ENCODE measurements at regions not wholly inside any gene's neighbourhood (a gene's known extent, or its start where the extent isn't known, plus 50 kb on each side); places are given as distances from the start of the nearest gene placed in this dataset.

GRCh38 chr4:122671919-122672490 lies 51.1 kb upstream of the IL21 start:
- ChIA-PET CTCF (interaction anchor here (1.0 to 1.6 kb wide), 2 partner anchors 45 to 242 kb away, joined by 5 to 9 read pairs; no protein-coding TSS in a partner anchor), POLR2A (no interaction called here)
- Histone ChIP-seq H3K27me3 (ENCODE audit: control insufficient read depth, insufficient read depth, low read length) (no peaks in the 10 kb centered on the region), H3K4me3 (ENCODE audit: low read depth, low read length) (no peak overlapping the region), H3K9me3 (ENCODE audit: control insufficient read depth, insufficient read depth, low read length) (peaks cover 3% of the 10 kb centered on the region; the same call in 1 of the 2 replicates), H3K27ac (ENCODE audit: low read depth, low read length) (no peak overlapping the region)
- DNase-seq (ENCODE audit: low read depth, low spot score), result no peak
- TF ChIP-seq CTCF (IDR thresholded peaks at IDR 0.05; ENCODE audit: low read depth, low read length), result no peak

DNA sequence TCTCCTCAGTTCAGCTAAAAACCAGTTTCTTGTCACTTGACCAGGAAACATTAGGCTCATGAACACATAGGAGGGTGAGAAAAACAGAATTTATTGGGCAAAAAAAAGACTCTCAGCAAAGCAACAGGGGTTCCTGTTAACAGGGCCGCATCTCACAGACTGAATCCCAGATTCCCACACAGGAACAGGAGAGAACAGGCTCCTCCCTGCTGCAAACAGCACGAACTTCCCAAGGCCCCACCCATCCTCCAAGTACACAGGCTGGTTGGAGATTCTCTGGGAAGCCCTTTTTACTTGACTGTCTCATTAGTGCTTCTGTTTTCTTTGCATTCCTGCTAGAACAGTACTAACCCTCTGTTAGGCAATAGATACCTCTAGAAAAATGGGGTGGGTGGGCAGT lies 52.4 kb upstream of the IL21 start:
- Histone ChIP-seq H3K27ac (ENCODE audit: low read depth, low read length) (no peak overlapping the region), H3K27me3 (ENCODE audit: control insufficient read depth, insufficient read depth, low read length) (no peaks in the 10 kb centered on the region), H3K4me3 (ENCODE audit: low read depth, low read length) (no peak overlapping the region), H3K9me3 (ENCODE audit: control insufficient read depth, insufficient read depth, low read length) (peaks cover 3% of the 10 kb centered on the region; the same call in 1 of the 2 replicates)
- DNase-seq (ENCODE audit: low read depth, low spot score), result no peak
- ChIA-PET POLR2A (no interaction called here), CTCF (interaction anchor here (1.0 to 1.6 kb wide), 2 partner anchors 44 to 241 kb away, joined by 5 to 9 read pairs; no protein-coding TSS in a partner anchor)
- TF ChIP-seq CTCF (IDR thresholded peaks at IDR 0.05; ENCODE audit: low read depth, low read length), result no peak

DNA sequence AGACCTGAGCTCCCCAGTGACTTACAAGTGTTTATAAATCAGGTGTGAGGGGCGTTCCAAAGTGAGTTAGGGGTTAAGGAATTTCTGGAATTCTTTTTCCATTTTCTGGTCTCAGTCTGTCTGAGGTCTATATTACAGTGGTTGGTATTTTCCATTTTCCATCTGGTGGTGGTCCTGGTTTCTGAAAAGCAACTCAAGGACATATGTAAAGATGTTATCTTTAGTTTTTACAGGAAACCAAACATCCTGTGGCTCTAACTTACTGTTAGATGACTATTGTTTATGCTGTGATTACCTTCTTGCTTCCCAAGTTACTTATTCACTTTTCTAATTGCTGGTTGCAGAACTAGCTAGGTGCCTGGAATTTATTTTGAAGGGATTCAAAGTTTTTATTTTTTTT lies 53.5 kb upstream of the IL21 start:
- Histone ChIP-seq H3K4me3 (ENCODE audit: low read depth, low read length) (no peak overlapping the region), H3K27me3 (ENCODE audit: control insufficient read depth, insufficient read depth, low read length) (no peaks in the 10 kb centered on the region), H3K27ac (ENCODE audit: low read depth, low read length) (peak overlapping the region; percentile 24), H3K9me3 (ENCODE audit: control insufficient read depth, insufficient read depth, low read length) (peaks cover 3% of the 10 kb centered on the region; the same call in 1 of the 2 replicates)
- CTCF ChIA-PET, result interaction anchor here (0.5 kb wide), 1 partner anchor 256 kb away, joined by 3 read pairs; no protein-coding TSS in a partner anchor
- TF ChIP-seq CTCF (IDR thresholded peaks at IDR 0.05; ENCODE audit: low read depth, low read length), result no peak
- no peak for DNase-seq (ENCODE audit: low read depth, low spot score)
- POLR2A ChIA-PET, result no interaction called here

- no peak for TF ChIP-seq CTCF (IDR thresholded peaks at IDR 0.05; ENCODE audit: low read depth, low read length)
- ChIA-PET POLR2A (no interaction called here), CTCF (no interaction called here)
- DNase-seq (ENCODE audit: low read depth, low spot score), result no peak
- no peak overlapping the region for H3K4me3 ChIP-seq (ENCODE audit: low read depth, low read length)
- H3K9me3 ChIP-seq (ENCODE audit: control insufficient read depth, insufficient read depth, low read length), result no peaks in the 10 kb centered on the region; the same call in 1 of the 2 replicates
- H3K27me3 ChIP-seq (ENCODE audit: control insufficient read depth, insufficient read depth, low read length), result no peaks in the 10 kb centered on the region
- no peak overlapping the region for H3K27ac ChIP-seq (ENCODE audit: low read depth, low read length)
Observed at GRCh38 chr4:122679317-122679716, 53.2 kb upstream of the BBS12 start.

DNA sequence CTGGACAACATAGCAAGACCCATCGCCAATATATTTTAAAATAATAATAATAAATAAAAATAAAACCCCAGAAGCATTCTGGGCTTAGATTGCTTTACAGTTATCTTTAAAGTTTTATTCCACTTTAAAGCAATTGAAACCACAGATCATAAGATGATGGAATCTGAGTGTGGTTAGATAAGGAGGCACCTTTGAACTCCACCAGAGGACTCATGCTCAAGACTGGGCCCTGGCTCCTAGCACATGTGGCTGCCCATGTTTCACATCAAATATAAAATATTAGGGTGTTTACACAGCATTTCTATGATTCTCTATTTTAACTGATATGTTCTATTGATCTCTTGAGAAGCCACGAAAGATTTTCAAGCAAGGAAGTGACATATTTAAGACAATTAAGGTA lies 52.6 kb upstream of the BBS12 start:
- DNase-seq (ENCODE audit: low read depth, low spot score), result no peak
- no peak overlapping the region for H3K4me3 ChIP-seq (ENCODE audit: low read depth, low read length)
- no peaks in the 10 kb centered on the region for H3K27me3 ChIP-seq (ENCODE audit: control insufficient read depth, insufficient read depth, low read length)
- no peak overlapping the region for H3K27ac ChIP-seq (ENCODE audit: low read depth, low read length)
- H3K9me3 ChIP-seq (ENCODE audit: control insufficient read depth, insufficient read depth, low read length), result no peaks in the 10 kb centered on the region; the same call in 1 of the 2 replicates
- TF ChIP-seq CTCF (IDR thresholded peaks at IDR 0.05; ENCODE audit: low read depth, low read length), result no peak
- ChIA-PET CTCF (no interaction called here), POLR2A (no interaction called here)
